ENCODE measurements at regions not wholly inside any gene's neighbourhood (a gene's known extent, or its start where the extent isn't known, plus 50 kb on each side); places are given as distances from the start of the nearest gene placed in this dataset.

DNA sequence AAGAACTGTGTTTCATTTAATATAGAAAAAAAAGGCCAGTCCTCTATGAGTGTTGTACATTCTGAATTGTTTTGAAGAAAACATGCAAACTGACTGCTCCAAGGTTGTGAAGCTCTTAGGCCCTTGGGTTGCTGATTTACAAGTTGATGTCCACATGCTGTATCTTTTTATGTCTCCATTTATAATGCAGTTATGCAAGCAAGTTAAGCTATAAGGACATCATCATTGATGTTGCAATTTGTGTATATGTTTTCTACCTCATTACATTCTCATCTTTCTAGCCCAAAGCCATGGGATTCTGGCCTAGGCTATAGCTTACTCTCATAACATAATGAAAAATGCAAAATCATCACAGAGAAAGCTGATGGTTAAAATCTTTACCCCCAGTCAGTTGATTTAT is 245.7 kb upstream of the AGTR1 start:
- TF ChIP-seq, protein P1, sequence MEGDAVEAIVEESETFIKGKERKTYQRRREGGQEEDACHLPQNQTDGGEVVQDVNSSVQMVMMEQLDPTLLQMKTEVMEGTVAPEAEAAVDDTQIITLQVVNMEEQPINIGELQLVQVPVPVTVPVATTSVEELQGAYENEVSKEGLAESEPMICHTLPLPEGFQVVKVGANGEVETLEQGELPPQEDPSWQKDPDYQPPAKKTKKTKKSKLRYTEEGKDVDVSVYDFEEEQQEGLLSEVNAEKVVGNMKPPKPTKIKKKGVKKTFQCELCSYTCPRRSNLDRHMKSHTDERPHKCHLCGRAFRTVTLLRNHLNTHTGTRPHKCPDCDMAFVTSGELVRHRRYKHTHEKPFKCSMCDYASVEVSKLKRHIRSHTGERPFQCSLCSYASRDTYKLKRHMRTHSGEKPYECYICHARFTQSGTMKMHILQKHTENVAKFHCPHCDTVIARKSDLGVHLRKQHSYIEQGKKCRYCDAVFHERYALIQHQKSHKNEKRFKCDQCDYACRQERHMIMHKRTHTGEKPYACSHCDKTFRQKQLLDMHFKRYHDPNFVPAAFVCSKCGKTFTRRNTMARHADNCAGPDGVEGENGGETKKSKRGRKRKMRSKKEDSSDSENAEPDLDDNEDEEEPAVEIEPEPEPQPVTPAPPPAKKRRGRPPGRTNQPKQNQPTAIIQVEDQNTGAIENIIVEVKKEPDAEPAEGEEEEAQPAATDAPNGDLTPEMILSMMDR (IDR thresholded peaks at IDR 0.05; ENCODE audit: insufficient read depth, low read length, poor library complexity, severe bottlenecking) = no peak
- no peak for TF ChIP-seq EZH2phosphoT487 (conservative IDR thresholded peaks at IDR 0.05; ENCODE audit: low read length)
